ENCODE measurements at regions not wholly inside any gene's neighbourhood (a gene's known extent, or its start where the extent isn't known, plus 50 kb on each side); places are given as distances from the start of the nearest gene placed in this dataset.

DNA sequence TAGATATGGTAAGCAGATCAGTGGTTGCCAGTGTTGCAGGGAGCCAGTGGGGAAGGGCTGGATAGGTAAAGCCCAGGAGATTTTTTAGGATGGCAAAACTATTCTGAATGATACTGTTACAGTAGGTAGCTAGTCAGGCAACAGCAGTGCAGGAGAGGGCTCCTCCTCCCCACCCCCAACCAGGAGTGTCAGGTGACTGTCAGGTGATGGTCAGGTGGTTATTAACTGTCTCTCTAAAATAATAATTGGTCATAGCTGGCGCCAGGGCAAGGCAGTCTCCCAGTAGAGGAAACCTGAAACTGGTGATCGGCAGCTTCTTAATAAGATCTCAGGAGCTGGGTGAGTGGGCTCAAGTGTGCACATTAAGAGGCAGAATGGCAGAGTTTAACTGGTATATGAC lies 201.6 kb upstream of the PARD3B start:
- H3K4me3 ChIP-seq, result no peak overlapping the region
- no peak for DNase-seq
- no peaks in the 10 kb centered on the region for H3K27me3 ChIP-seq
- in situ Hi-C loops (cut with MboI; ENCODE audit: low sequenced_read_pairs in 4 of 4) (loop anchor here in 2 of 4 donors (25.0 kb wide), 2 partner anchors 344 to 1569 kb away; no protein-coding TSS in a partner anchor), intact Hi-C loops (cut with DNase I; ENCODE audit: low total_unique reads) (no loop called here)
- no peak overlapping the region for H3K27ac ChIP-seq
- H3K4me1 ChIP-seq, result no peaks in the 10 kb centered on the region
- no peaks in the 10 kb centered on the region for H3K36me3 ChIP-seq
- no peak for ATAC-seq
- TF ChIP-seq CTCF (IDR thresholded peaks at IDR 0.05 in 4 of 5, conservative IDR thresholded peaks at IDR 0.05 in 1 of 5), result no peak
- no peak for TF ChIP-seq POLR2A (IDR thresholded peaks at IDR 0.05)
- no peaks in the 10 kb centered on the region for H3K9me3 ChIP-seq

- no peaks in the 10 kb centered on the region for H3K4me1 ChIP-seq
- H3K27ac ChIP-seq, result no peak overlapping the region
- H3K9me3 ChIP-seq, result no peaks in the 10 kb centered on the region
- H3K27me3 ChIP-seq, result no peaks in the 10 kb centered on the region
- intact Hi-C loops (cut with DNase I; ENCODE audit: low total_unique reads), result no loop called here
- H3K36me3 ChIP-seq, result no peaks in the 10 kb centered on the region
- no peak for TF ChIP-seq POLR2A (IDR thresholded peaks at IDR 0.05)
- no peak for TF ChIP-seq CTCF (IDR thresholded peaks at IDR 0.05 in 4 of 5, conservative IDR thresholded peaks at IDR 0.05 in 1 of 5)
- no peak overlapping the region for H3K4me3 ChIP-seq
- ATAC-seq, result no peak
- DNase-seq, result no peak
- in situ Hi-C loops (cut with MboI; ENCODE audit: low sequenced_read_pairs in 4 of 4), result loop anchor here in 2 of 4 donors (25.0 kb wide), 2 partner anchors 343 to 1568 kb away; no protein-coding TSS in a partner anchor
Measured at GRCh38 chr2:204344119-204344518, 201.2 kb upstream of the PARD3B start.

DNA sequence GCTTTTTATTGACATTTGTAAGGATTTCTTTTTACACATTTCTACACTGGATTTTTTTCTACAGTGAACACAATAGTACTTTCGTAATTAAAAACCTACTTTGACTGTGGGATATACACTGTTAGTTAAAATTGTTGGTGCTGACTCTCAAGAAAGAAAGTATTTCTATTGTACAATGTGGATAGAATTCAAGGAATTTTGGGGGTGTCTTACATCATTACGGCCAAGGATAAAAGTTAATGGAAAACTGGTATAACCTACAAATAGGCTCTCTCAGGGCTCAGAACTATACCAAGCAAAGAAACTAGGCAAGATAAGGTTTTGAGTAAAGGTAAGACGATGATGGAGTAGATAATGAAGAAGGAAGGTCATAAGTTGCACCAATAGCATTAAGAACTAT lies 198.4 kb upstream of the PARD3B start:
- Histone ChIP-seq H3K4me1 (no peaks in the 10 kb centered on the region), H3K4me3 (no peak overlapping the region), H3K36me3 (no peaks in the 10 kb centered on the region), H3K9me3 (no peaks in the 10 kb centered on the region), H3K27ac (no peak overlapping the region), H3K27me3 (no peaks in the 10 kb centered on the region)
- intact Hi-C loops (cut with DNase I; ENCODE audit: low total_unique reads), result no loop called here
- in situ Hi-C loops (cut with MboI; ENCODE audit: low sequenced_read_pairs in 4 of 4), result loop anchor here in 2 of 4 donors (25.0 kb wide), 2 partner anchors 340 to 1565 kb away; no protein-coding TSS in a partner anchor
- ATAC-seq (no peak), DNase-seq (no peak)
- TF ChIP-seq POLR2A (IDR thresholded peaks at IDR 0.05) (no peak), CTCF (IDR thresholded peaks at IDR 0.05 in 4 of 5, conservative IDR thresholded peaks at IDR 0.05 in 1 of 5) (no peak)

GRCh38 chr2:204353823-204354222 lies 191.5 kb upstream of the PARD3B start:
- Histone ChIP-seq H3K27me3 (no peaks in the 10 kb centered on the region), H3K4me1 (no peaks in the 10 kb centered on the region), H3K9me3 (no peaks in the 10 kb centered on the region), H3K36me3 (no peaks in the 10 kb centered on the region), H3K27ac (no peak overlapping the region), H3K4me3 (no peak overlapping the region)
- DNase-seq, result no peak
- intact Hi-C loops (cut with DNase I; ENCODE audit: low total_unique reads) (no loop called here), in situ Hi-C loops (cut with MboI; ENCODE audit: low sequenced_read_pairs in 4 of 4) (no loop called here)
- TF ChIP-seq CTCF (IDR thresholded peaks at IDR 0.05 in 4 of 5, conservative IDR thresholded peaks at IDR 0.05 in 1 of 5), result no peak
- no peak for TF ChIP-seq POLR2A (IDR thresholded peaks at IDR 0.05)
- no peak for ATAC-seq

GRCh38 chr2:204354442-204354856 lies 190.8 kb upstream of the PARD3B start:
- Histone ChIP-seq H3K4me3 (no peak overlapping the region), H3K9me3 (no peaks in the 10 kb centered on the region), H3K4me1 (no peaks in the 10 kb centered on the region), H3K36me3 (no peaks in the 10 kb centered on the region), H3K27ac (no peak overlapping the region), H3K27me3 (no peaks in the 10 kb centered on the region)
- TF ChIP-seq CTCF (IDR thresholded peaks at IDR 0.05 in 4 of 5, conservative IDR thresholded peaks at IDR 0.05 in 1 of 5), result no peak
- TF ChIP-seq POLR2A (IDR thresholded peaks at IDR 0.05), result no peak
- no peak for ATAC-seq
- DNase-seq, result no peak
- in situ Hi-C loops (cut with MboI; ENCODE audit: low sequenced_read_pairs in 4 of 4) (no loop called here), intact Hi-C loops (cut with DNase I; ENCODE audit: low total_unique reads) (no loop called here)
